Progenitor cell of endocrine pancreas (in vitro differentiated cells): ENCODE measurements at regions not wholly inside any gene's neighbourhood (a gene's known extent, or its start where the extent isn't known, plus 50 kb on each side); places are given as distances from the start of the nearest gene placed in this dataset.

Experiments used
- DNase-seq: peaks from one replicate; pipeline ENCODE4 v3.0.0; 2021; ENCODE audit warnings: low spot score; ENCODE audit not compliant: unreplicated experiment
- H3K27ac Mint-ChIP-seq: 2 replicates; pipeline ENCODE4 v1.8.0; 2021; ENCODE audit warnings: mild to moderate bottlenecking, moderate library complexity, mixed read lengths
- H3K27me3 Mint-ChIP-seq: 2 replicates; pipeline ENCODE4 v1.8.0; 2021; ENCODE audit warnings: mixed read lengths
- H3K36me3 Mint-ChIP-seq: 2 replicates; pipeline ENCODE4 v1.8.0; 2022; ENCODE audit warnings: mixed read lengths; ENCODE audit not compliant: insufficient read depth
- H3K4me1 Mint-ChIP-seq: 2 replicates; pipeline ENCODE4 v1.8.0; 2021; ENCODE audit warnings: low read depth, mixed read lengths
- H3K4me3 Mint-ChIP-seq: 2 replicates; pipeline ENCODE4 v1.8.0; 2021; ENCODE audit warnings: low read depth, mild to moderate bottlenecking, moderate library complexity, mixed read lengths
- H3K9me3 Mint-ChIP-seq: 2 replicates; pipeline ENCODE4 v1.8.0; 2021; ENCODE audit warnings: low read depth, mixed read lengths
- TF ChIP-seq, protein P1 (sequence below): fragments of 200-600 bp; sonication (generic); IDR thresholded peaks from one replicate; pipeline ENCODE4 v1.5.0; 2021; ENCODE audit warnings: antibody characterized with exemption, mild to moderate bottlenecking; ENCODE audit not compliant: unreplicated experiment

DNA sequence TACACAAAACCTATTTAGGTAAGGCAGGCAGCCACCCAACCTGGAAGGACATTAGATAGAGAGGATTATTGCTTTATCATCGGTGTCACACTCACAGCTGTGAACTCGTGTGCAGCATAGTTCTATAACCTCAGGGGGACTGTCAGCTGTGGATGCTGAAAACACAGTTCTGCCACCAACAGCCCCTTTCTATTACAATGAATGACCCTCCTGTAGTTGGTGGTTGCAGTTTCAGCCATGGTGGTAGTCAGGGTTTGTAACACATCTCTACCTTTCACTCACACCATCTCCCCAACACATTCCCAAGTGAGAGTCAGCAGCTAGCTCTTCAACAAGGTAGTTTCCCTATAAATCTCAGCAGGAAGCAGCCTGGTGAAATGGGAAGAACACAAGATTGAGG is 136.8 kb downstream of the ZC3H11B start:
- Mint-ChIP-seq H3K27me3 (no peaks in the 10 kb centered on the region), H3K4me1 (no peaks in the 10 kb centered on the region), H3K4me3 (no peak overlapping the region), H3K9me3 (no peaks in the 10 kb centered on the region), H3K36me3 (no peaks in the 10 kb centered on the region), H3K27ac (no peak overlapping the region)
- TF ChIP-seq, protein P1, sequence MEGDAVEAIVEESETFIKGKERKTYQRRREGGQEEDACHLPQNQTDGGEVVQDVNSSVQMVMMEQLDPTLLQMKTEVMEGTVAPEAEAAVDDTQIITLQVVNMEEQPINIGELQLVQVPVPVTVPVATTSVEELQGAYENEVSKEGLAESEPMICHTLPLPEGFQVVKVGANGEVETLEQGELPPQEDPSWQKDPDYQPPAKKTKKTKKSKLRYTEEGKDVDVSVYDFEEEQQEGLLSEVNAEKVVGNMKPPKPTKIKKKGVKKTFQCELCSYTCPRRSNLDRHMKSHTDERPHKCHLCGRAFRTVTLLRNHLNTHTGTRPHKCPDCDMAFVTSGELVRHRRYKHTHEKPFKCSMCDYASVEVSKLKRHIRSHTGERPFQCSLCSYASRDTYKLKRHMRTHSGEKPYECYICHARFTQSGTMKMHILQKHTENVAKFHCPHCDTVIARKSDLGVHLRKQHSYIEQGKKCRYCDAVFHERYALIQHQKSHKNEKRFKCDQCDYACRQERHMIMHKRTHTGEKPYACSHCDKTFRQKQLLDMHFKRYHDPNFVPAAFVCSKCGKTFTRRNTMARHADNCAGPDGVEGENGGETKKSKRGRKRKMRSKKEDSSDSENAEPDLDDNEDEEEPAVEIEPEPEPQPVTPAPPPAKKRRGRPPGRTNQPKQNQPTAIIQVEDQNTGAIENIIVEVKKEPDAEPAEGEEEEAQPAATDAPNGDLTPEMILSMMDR, result no peak
- no peak for DNase-seq

DNA sequence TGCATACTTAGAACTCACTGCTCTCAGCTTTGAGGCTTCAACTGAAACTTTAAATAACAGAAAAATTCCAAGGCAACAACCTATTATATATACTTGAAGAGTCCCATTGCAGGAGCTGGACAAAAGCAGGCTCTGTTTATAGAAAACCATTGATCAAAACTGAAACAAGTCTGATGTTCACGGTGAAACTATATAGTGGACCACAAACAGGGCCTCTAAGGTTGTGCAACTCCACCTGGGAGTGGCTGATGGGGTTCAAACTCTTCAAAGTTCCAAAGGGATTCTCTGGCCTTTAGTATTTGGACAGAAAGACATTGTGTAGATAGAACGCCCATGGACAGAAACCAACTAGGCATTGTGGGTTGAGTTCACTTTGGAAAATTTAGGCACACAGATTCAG is 140.3 kb downstream of the ZC3H11B start:
- TF ChIP-seq, protein P1, result no peak
- Mint-ChIP-seq H3K4me1 (no peaks in the 10 kb centered on the region), H3K27ac (no peak overlapping the region), H3K27me3 (no peaks in the 10 kb centered on the region), H3K4me3 (no peak overlapping the region), H3K36me3 (no peaks in the 10 kb centered on the region), H3K9me3 (no peaks in the 10 kb centered on the region)
- DNase-seq, result no peak

DNA sequence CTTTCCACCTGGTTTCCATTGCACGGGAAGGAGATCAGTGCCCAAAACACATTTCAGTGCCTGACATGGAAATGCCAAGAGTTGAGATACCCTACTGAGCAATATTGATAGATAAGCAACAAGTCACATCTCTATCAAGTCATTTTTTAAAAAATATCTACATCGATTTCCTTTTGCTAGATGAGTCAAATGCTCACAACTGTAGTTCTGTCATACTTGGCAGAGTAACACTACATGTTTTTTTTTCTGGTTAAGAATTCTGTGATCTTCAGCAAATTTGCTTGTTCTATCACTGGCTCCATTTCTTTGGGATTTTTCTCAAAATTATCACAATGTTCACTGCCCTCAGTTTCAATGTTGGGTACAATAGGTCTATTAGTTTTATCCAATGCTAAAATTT is 145.4 kb downstream of the ZC3H11B start:
- no peak overlapping the region for H3K4me3 Mint-ChIP-seq
- H3K36me3 Mint-ChIP-seq, result no peaks in the 10 kb centered on the region
- H3K27me3 Mint-ChIP-seq, result no peaks in the 10 kb centered on the region
- H3K27ac Mint-ChIP-seq, result no peak overlapping the region
- H3K9me3 Mint-ChIP-seq, result no peaks in the 10 kb centered on the region
- TF ChIP-seq, protein P1, result no peak
- H3K4me1 Mint-ChIP-seq, result no peaks in the 10 kb centered on the region
- DNase-seq, result no peak

- Mint-ChIP-seq H3K9me3 (no peaks in the 10 kb centered on the region), H3K27me3 (no peaks in the 10 kb centered on the region), H3K27ac (no peak overlapping the region), H3K4me3 (no peak overlapping the region), H3K36me3 (no peaks in the 10 kb centered on the region), H3K4me1 (no peaks in the 10 kb centered on the region)
- TF ChIP-seq, protein P1, result no peak
- DNase-seq, result no peak
Observed at GRCh38 chr1:219466766-219467165, 146.1 kb downstream of the ZC3H11B start.

GRCh38 chr1:219465212-219466093 is 147.5 kb downstream of the ZC3H11B start:
- Mint-ChIP-seq H3K4me1 (no peaks in the 10 kb centered on the region), H3K9me3 (no peaks in the 10 kb centered on the region), H3K27ac (no peak overlapping the region), H3K27me3 (no peaks in the 10 kb centered on the region), H3K36me3 (no peaks in the 10 kb centered on the region), H3K4me3 (no peak overlapping the region)
- DNase-seq, result no peak
- TF ChIP-seq, protein P1, result no peak
